ENCODE measurements at regions not wholly inside any gene's neighbourhood (a gene's known extent, or its start where the extent isn't known, plus 50 kb on each side); places are given as distances from the start of the nearest gene placed in this dataset.

DNA sequence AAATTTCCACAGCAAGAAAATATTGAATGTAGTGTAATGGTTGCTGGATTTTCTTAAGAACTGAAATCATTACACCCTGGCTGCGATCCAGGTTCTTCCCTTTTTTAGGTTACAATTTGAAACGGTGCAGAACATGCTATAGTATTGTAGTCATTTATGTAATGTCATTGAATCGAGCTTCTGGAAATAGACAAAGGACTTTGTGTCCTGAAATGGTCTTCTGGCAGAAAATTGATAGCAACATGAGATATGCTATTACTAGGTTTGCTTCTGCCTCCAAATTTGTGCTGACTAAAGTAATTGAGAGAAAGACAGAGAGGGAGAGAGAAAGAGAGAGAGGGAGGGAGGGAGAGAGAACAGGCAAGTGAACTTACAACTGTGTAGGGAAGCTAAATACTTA lies 146.2 kb upstream of the NFIA start:
- no peak for DNase-seq (ENCODE audit: low spot score)
- Histone ChIP-seq H3K9me3 (ENCODE audit: control insufficient read depth in 4 of 4, low read length in 3 of 4) (no peaks in the 10 kb centered on the region), H3K4me1 (ENCODE audit: control insufficient read depth in 4 of 4, insufficient read depth in 4 of 4, low read length in 3 of 4) (no peaks in the 10 kb centered on the region), H3K9ac (ENCODE audit: low read depth in 1 of 2, low read length in 2 of 2) (no peak overlapping the region), H3K36me3 (ENCODE audit: control insufficient read depth in 4 of 4, insufficient read depth in 3 of 4, low read depth in 1 of 4, low read length in 3 of 4) (no peaks in the 10 kb centered on the region), H3K4me3 (ENCODE audit: low read depth in 1 of 3, low read length in 3 of 3) (no peak overlapping the region), H3K27me3 (ENCODE audit: control insufficient read depth in 4 of 4, insufficient read depth in 4 of 4, low read length in 3 of 4) (no peaks in the 10 kb centered on the region), H3K27ac (ENCODE audit: low read depth in 1 of 2, low read length in 2 of 2) (no peak overlapping the region)
- TF ChIP-seq, protein P1, sequence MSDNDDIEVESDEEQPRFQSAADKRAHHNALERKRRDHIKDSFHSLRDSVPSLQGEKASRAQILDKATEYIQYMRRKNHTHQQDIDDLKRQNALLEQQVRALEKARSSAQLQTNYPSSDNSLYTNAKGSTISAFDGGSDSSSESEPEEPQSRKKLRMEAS (IDR thresholded peaks at IDR 0.05): no peak
- TF ChIP-seq JUND (IDR thresholded peaks at IDR 0.05): no peak
- 60% methylated on average over 3 of the region's 3 CpGs for WGBS

DNA sequence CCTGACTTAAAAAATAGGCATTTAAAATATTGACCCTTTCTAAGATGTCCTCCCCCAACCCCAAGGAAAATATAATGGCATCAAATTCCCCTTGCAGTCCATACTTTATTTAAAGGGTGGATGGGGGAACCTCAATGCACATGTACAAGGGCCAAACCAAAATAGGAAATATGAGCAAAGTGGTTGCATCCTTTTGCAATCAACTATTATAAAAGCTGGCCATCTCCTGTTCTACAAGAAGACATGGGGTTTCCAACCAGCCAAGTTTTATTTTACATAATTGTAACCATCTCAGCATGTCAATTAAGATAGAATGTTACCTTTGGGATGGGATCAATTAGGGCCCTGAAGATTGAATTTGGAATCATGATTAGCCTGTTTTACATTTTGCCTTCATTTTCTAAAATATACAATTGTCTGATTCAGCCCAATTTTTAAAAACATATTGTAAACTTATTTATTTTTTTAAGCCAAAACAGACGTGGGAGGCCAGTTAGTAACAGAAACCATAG lies 146.7 kb upstream of the NFIA start:
- Histone ChIP-seq H3K9me3 (ENCODE audit: control insufficient read depth in 4 of 4, low read length in 3 of 4) (no peaks in the 10 kb centered on the region), H3K9ac (ENCODE audit: low read depth in 1 of 2, low read length in 2 of 2) (no peak overlapping the region), H3K4me3 (ENCODE audit: low read depth in 1 of 3, low read length in 3 of 3) (no peak overlapping the region), H3K36me3 (ENCODE audit: control insufficient read depth in 4 of 4, insufficient read depth in 3 of 4, low read depth in 1 of 4, low read length in 3 of 4) (no peaks in the 10 kb centered on the region), H3K27ac (ENCODE audit: low read depth in 1 of 2, low read length in 2 of 2) (no peak overlapping the region), H3K27me3 (ENCODE audit: control insufficient read depth in 4 of 4, insufficient read depth in 4 of 4, low read length in 3 of 4) (no peaks in the 10 kb centered on the region), H3K4me1 (ENCODE audit: control insufficient read depth in 4 of 4, insufficient read depth in 4 of 4, low read length in 3 of 4) (no peaks in the 10 kb centered on the region)
- TF ChIP-seq, protein P1 (IDR thresholded peaks at IDR 0.05): no peak
- TF ChIP-seq YY1 (IDR thresholded peaks at IDR 0.05) (no peak), JUND (IDR thresholded peaks at IDR 0.05) (no peak), GABPA (IDR thresholded peaks at IDR 0.05 in 1 of 2, conservative IDR thresholded peaks at IDR 0.05 in 1 of 2) (no peak), TAF1 (conservative IDR thresholded peaks at IDR 0.05) (no peak), HNF4G (IDR thresholded peaks at IDR 0.05) (no peak), EGR1 (IDR thresholded peaks at IDR 0.05; ENCODE audit: low read depth in 2 of 2) (no peak), FOXA1 (IDR thresholded peaks at IDR 0.05) (no peak), RAD21 (IDR thresholded peaks at IDR 0.05) (no peak), RXRA (IDR thresholded peaks at IDR 0.05) (no peak), SP1 (IDR thresholded peaks at IDR 0.05) (no peak), FOXA2 (IDR thresholded peaks at IDR 0.05) (no peak), HNF4A (conservative IDR thresholded peaks at IDR 0.05) (no peak), NR2F2 (IDR thresholded peaks at IDR 0.05) (no peak)
- TF ChIP-seq, protein P2, sequence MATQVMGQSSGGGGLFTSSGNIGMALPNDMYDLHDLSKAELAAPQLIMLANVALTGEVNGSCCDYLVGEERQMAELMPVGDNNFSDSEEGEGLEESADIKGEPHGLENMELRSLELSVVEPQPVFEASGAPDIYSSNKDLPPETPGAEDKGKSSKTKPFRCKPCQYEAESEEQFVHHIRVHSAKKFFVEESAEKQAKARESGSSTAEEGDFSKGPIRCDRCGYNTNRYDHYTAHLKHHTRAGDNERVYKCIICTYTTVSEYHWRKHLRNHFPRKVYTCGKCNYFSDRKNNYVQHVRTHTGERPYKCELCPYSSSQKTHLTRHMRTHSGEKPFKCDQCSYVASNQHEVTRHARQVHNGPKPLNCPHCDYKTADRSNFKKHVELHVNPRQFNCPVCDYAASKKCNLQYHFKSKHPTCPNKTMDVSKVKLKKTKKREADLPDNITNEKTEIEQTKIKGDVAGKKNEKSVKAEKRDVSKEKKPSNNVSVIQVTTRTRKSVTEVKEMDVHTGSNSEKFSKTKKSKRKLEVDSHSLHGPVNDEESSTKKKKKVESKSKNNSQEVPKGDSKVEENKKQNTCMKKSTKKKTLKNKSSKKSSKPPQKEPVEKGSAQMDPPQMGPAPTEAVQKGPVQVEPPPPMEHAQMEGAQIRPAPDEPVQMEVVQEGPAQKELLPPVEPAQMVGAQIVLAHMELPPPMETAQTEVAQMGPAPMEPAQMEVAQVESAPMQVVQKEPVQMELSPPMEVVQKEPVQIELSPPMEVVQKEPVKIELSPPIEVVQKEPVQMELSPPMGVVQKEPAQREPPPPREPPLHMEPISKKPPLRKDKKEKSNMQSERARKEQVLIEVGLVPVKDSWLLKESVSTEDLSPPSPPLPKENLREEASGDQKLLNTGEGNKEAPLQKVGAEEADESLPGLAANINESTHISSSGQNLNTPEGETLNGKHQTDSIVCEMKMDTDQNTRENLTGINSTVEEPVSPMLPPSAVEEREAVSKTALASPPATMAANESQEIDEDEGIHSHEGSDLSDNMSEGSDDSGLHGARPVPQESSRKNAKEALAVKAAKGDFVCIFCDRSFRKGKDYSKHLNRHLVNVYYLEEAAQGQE (IDR thresholded peaks at IDR 0.05): no peak
- TF ChIP-seq, protein P3, sequence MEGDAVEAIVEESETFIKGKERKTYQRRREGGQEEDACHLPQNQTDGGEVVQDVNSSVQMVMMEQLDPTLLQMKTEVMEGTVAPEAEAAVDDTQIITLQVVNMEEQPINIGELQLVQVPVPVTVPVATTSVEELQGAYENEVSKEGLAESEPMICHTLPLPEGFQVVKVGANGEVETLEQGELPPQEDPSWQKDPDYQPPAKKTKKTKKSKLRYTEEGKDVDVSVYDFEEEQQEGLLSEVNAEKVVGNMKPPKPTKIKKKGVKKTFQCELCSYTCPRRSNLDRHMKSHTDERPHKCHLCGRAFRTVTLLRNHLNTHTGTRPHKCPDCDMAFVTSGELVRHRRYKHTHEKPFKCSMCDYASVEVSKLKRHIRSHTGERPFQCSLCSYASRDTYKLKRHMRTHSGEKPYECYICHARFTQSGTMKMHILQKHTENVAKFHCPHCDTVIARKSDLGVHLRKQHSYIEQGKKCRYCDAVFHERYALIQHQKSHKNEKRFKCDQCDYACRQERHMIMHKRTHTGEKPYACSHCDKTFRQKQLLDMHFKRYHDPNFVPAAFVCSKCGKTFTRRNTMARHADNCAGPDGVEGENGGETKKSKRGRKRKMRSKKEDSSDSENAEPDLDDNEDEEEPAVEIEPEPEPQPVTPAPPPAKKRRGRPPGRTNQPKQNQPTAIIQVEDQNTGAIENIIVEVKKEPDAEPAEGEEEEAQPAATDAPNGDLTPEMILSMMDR (IDR thresholded peaks at IDR 0.05; ENCODE audit: low read depth, low read length, missing input control): no peak
- TF ChIP-seq, protein P4, sequence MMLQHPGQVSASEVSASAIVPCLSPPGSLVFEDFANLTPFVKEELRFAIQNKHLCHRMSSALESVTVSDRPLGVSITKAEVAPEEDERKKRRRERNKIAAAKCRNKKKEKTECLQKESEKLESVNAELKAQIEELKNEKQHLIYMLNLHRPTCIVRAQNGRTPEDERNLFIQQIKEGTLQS (IDR thresholded peaks at IDR 0.05): no peak
- TF ChIP-seq, protein P5, sequence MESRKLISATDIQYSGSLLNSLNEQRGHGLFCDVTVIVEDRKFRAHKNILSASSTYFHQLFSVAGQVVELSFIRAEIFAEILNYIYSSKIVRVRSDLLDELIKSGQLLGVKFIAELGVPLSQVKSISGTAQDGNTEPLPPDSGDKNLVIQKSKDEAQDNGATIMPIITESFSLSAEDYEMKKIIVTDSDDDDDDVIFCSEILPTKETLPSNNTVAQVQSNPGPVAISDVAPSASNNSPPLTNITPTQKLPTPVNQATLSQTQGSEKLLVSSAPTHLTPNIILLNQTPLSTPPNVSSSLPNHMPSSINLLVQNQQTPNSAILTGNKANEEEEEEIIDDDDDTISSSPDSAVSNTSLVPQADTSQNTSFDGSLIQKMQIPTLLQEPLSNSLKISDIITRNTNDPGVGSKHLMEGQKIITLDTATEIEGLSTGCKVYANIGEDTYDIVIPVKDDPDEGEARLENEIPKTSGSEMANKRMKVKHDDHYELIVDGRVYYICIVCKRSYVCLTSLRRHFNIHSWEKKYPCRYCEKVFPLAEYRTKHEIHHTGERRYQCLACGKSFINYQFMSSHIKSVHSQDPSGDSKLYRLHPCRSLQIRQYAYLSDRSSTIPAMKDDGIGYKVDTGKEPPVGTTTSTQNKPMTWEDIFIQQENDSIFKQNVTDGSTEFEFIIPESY (IDR thresholded peaks at IDR 0.05): no peak
- WGBS: 66% methylated on average over 1 of the region's 1 CpG
- DNase-seq (ENCODE audit: low spot score): no peak
